ENCODE measurements at regions not wholly inside any gene's neighbourhood (a gene's known extent, or its start where the extent isn't known, plus 50 kb on each side); places are given as distances from the start of the nearest gene placed in this dataset.
"Not testable (repeated sequence)": the region's sequence is repeated elsewhere in the genome, so short reads cannot be mapped to it uniquely, and the experiment has no call there.

DNA sequence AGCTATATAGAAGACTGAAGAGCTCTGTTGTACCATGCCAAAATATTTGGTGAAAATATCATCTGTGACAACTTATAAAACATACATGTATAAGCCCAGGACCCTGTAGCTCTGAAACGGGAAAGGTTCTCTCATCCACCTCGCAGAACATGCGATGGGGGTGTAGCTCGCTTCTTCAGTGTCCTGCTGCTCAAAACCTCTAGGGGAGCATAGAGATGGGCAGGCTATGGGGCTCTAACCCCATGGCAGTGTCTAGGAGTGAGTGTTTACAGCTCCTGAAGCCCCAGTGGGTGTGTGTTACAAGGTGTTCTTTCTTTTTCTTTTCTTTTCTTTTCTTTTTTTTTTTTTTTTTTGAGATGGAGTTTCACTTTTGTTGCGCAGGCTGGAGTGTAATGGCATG, 505.2 kb upstream of the SYNCRIP start:
- Histone ChIP-seq H3K79me2 (ENCODE audit: low read length) (no peaks in the 10 kb centered on the region), H3K4me2 (ENCODE audit: low read length) (no peak overlapping the region), H3F3A (ENCODE audit: low read length, unreplicated experiment) (no peaks in the 10 kb centered on the region), H3K9me3 (ENCODE audit: low read length) (no peaks in the 10 kb centered on the region), H3K36me3 (ENCODE audit: low read depth, low read length) (no peaks in the 10 kb centered on the region), H3K4me3 (ENCODE audit: low read length) (no peak overlapping the region), H3K27ac (ENCODE audit: low read length) (no peak overlapping the region), H3K9ac (ENCODE audit: low read length) (no peak overlapping the region), H3K4me1 (ENCODE audit: insufficient read depth, low read length) (no peaks in the 10 kb centered on the region), H3K27me3 (ENCODE audit: low read length) (no peaks in the 10 kb centered on the region), H3K9me2 (replicated peaks; ENCODE audit: low read length) (no peaks in the 10 kb centered on the region), H4K20me1 (ENCODE audit: low read length) (no peaks in the 10 kb centered on the region), H2AFZ (ENCODE audit: low read length) (no peak overlapping the region)
- BruUV-seq (replicated peaks) = no TSS peak
- TF ChIP-seq, protein P1, sequence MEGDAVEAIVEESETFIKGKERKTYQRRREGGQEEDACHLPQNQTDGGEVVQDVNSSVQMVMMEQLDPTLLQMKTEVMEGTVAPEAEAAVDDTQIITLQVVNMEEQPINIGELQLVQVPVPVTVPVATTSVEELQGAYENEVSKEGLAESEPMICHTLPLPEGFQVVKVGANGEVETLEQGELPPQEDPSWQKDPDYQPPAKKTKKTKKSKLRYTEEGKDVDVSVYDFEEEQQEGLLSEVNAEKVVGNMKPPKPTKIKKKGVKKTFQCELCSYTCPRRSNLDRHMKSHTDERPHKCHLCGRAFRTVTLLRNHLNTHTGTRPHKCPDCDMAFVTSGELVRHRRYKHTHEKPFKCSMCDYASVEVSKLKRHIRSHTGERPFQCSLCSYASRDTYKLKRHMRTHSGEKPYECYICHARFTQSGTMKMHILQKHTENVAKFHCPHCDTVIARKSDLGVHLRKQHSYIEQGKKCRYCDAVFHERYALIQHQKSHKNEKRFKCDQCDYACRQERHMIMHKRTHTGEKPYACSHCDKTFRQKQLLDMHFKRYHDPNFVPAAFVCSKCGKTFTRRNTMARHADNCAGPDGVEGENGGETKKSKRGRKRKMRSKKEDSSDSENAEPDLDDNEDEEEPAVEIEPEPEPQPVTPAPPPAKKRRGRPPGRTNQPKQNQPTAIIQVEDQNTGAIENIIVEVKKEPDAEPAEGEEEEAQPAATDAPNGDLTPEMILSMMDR (conservative IDR thresholded peaks at IDR 0.05; ENCODE audit: low read depth, low read length) = no peak
- TF ChIP-seq EZH2phosphoT487 (IDR thresholded peaks at IDR 0.05; ENCODE audit: borderline replicate concordance, low read length) = no peak
- no peak for TF ChIP-seq EZH2 (IDR thresholded peaks at IDR 0.05; ENCODE audit: low read length, unreplicated experiment)
- ATAC-seq (no peak), DNase-seq (no peak)
- ChIA-PET CTCF (no interaction called here), POLR2A (ENCODE audit: unreplicated experiment) (no interaction called here)
- intact Hi-C loops (cut with micrococcal nuclease) = no loop called here

DNA sequence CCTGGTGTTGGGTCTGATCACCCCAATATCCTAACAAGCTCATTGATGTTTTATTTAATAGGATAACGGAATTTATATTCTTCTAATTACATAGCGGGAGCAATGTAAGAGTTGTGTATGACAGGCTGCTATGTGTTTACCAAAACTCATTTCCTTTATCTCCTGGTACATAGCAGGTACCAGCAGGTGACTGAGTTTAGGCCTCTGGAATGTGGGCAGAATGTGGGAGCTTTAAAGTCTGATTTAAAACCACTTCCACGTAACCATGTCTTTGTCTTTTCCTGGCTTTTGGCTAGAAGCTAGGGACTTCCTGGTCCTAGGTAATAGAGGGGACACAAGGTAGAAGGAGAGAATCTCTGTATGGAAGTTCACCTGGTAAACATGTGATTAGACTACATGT, 504.6 kb upstream of the SYNCRIP start:
- H3K9me2 ChIP-seq (replicated peaks; ENCODE audit: low read length) = no peaks in the 10 kb centered on the region
- no TSS peak for BruUV-seq (replicated peaks)
- H3K9me3 ChIP-seq (ENCODE audit: low read length) = no peaks in the 10 kb centered on the region
- ATAC-seq = no peak
- H3K9ac ChIP-seq (ENCODE audit: low read length) = no peak overlapping the region
- CTCF ChIA-PET = no interaction called here
- H3K4me2 ChIP-seq (ENCODE audit: low read length) = no peak overlapping the region
- no peaks in the 10 kb centered on the region for H3K27me3 ChIP-seq (ENCODE audit: low read length)
- no peaks in the 10 kb centered on the region for H3K36me3 ChIP-seq (ENCODE audit: low read depth, low read length)
- no peak overlapping the region for H3K27ac ChIP-seq (ENCODE audit: low read length)
- no peak for DNase-seq
- H3K4me3 ChIP-seq (ENCODE audit: low read length) = no peak overlapping the region
- H4K20me1 ChIP-seq (ENCODE audit: low read length) = no peaks in the 10 kb centered on the region
- H3K4me1 ChIP-seq (ENCODE audit: insufficient read depth, low read length) = no peaks in the 10 kb centered on the region
- H2AFZ ChIP-seq (ENCODE audit: low read length) = no peak overlapping the region
- no peaks in the 10 kb centered on the region for H3K79me2 ChIP-seq (ENCODE audit: low read length)
- no peaks in the 10 kb centered on the region for H3F3A ChIP-seq (ENCODE audit: low read length, unreplicated experiment)
- intact Hi-C loops (cut with micrococcal nuclease) = no loop called here
- POLR2A ChIA-PET (ENCODE audit: unreplicated experiment) = no interaction called here
- no peak for TF ChIP-seq EZH2phosphoT487 (IDR thresholded peaks at IDR 0.05; ENCODE audit: borderline replicate concordance, low read length)
- no peak for TF ChIP-seq EZH2 (IDR thresholded peaks at IDR 0.05; ENCODE audit: low read length, unreplicated experiment)
- TF ChIP-seq, protein P1 (conservative IDR thresholded peaks at IDR 0.05; ENCODE audit: low read depth, low read length) = no peak

DNA sequence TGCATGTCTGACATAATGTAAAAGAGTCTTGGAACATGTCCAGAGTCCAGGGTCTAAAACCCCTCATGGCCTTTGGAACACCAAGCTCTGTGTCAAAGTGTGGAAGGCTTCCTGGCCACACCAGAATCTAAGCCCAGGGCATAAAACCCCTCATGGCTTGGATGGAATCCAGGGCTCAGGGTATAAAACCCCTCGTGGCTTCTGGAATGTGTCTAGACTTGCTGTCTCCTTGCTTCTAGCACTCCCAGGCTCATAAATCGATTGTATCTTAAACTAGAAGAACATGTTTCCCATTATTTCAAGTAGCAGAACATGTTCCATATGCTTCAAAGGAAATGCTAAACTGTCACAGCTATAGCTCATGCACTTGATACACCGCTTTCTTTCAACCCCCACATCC, 504.1 kb upstream of the SYNCRIP start:
- H3K9me3 ChIP-seq (ENCODE audit: low read length); H3K79me2 ChIP-seq (ENCODE audit: low read length); H3K36me3 ChIP-seq (ENCODE audit: low read depth, low read length); H3K4me1 ChIP-seq (ENCODE audit: insufficient read depth, low read length); POLR2A ChIA-PET (ENCODE audit: unreplicated experiment); H3K4me3 ChIP-seq (ENCODE audit: low read length); H4K20me1 ChIP-seq (ENCODE audit: low read length); intact Hi-C loops (cut with micrococcal nuclease); CTCF ChIA-PET; H3K9ac ChIP-seq (ENCODE audit: low read length); H2AFZ ChIP-seq (ENCODE audit: low read length); H3K9me2 ChIP-seq (replicated peaks; ENCODE audit: low read length); H3K4me2 ChIP-seq (ENCODE audit: low read length); H3K27ac ChIP-seq (ENCODE audit: low read length); DNase-seq; H3F3A ChIP-seq (ENCODE audit: low read length, unreplicated experiment); H3K27me3 ChIP-seq (ENCODE audit: low read length); ATAC-seq; BruUV-seq (replicated peaks): not testable (repeated sequence)

All from PC-3 (cell line).